Activated naive CD4-positive, alpha-beta T cell treated with anti-CD3 and anti-CD28 coated beads for 36 hours (primary cell): ENCODE measurements at regions not wholly inside any gene's neighbourhood (a gene's known extent, or its start where the extent isn't known, plus 50 kb on each side); places are given as distances from the start of the nearest gene placed in this dataset.

Source experiments
- CTCF ChIA-PET: fragments of 350-600 bp; sonication (Branson Sonifier 250); formaldehyde crosslinking; loops from one replicate; lab custom pipeline; 2021; ENCODE audit warnings: antibody characterized with exemption; lab: Charles Lee
- DNase-seq: peaks from one replicate; pipeline ENCODE4 v3.0.0-alpha.2; 2020
- H3K27ac Mint-ChIP-seq: one replicate; pipeline ENCODE4 v1.8.0; 2021; ENCODE audit warnings: mild to moderate bottlenecking, mixed read lengths
- H3K27me3 Mint-ChIP-seq: one replicate; pipeline ENCODE4 v1.8.0; 2021; ENCODE audit warnings: low read depth, mixed read lengths
- H3K36me3 Mint-ChIP-seq: one replicate; pipeline ENCODE4 v1.8.0; 2021; ENCODE audit warnings: low read depth, mixed read lengths
- H3K4me1 Mint-ChIP-seq: one replicate; pipeline ENCODE4 v1.8.0; 2021; ENCODE audit warnings: low read depth, mixed read lengths
- H3K4me3 Mint-ChIP-seq: one replicate; pipeline ENCODE4 v1.8.0; 2021; ENCODE audit warnings: mild to moderate bottlenecking, moderate library complexity, mixed read lengths
- H3K9me3 Mint-ChIP-seq: one replicate; pipeline ENCODE4 v1.8.0; 2021; ENCODE audit warnings: mixed read lengths
- intact Hi-C: fragments of 100-400 bp; cut with micrococcal nuclease; formaldehyde crosslinking; loops from one replicate; pipeline ENCODE4 v1.15.1; 2023

- peaks cover 2% of the 10 kb centered on the region for H3K9me3 Mint-ChIP-seq
- H3K27me3 Mint-ChIP-seq: no peaks in the 10 kb centered on the region
- no peak for DNase-seq
- CTCF ChIA-PET: interaction anchor here (4.0 kb wide), 1 partner anchor 187 kb away, joined by 19 read pairs; no protein-coding TSS in a partner anchor
- H3K36me3 Mint-ChIP-seq: no peaks in the 10 kb centered on the region
- no peak overlapping the region for H3K27ac Mint-ChIP-seq
- H3K4me3 Mint-ChIP-seq: no peak overlapping the region
- intact Hi-C loops: no loop called here
- peaks cover 12% of the 10 kb centered on the region for H3K4me1 Mint-ChIP-seq
Observed at GRCh38 chr2:172273910-172274571, 153.3 kb upstream of the ITGA6 start.

DNA sequence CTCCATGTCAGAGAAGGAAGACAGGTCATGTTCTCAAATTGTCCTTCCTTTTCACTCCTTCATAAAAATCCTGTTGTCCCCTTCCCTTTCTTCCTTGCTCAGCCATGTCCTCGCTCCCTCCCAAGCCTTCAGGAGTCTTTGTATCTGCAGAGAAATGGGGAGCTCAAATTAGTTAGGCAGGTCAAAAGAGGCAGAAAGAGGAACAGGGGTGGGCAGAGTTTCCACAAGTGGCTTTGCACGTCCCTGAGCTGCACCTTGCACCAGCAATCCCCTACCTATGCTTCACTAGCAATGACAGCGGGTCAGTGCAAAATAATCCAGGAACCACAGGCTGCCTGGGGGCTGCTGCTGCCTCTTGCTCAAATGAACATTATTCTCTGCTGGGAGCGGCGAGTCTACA is 152.1 kb upstream of the ITGA6 start:
- Mint-ChIP-seq H3K36me3 (no peaks in the 10 kb centered on the region), H3K27ac (no peak overlapping the region), H3K4me3 (no peak overlapping the region), H3K27me3 (no peaks in the 10 kb centered on the region), H3K9me3 (peaks cover 2% of the 10 kb centered on the region), H3K4me1 (peaks cover 12% of the 10 kb centered on the region)
- intact Hi-C loops: no loop called here
- DNase-seq: no peak
- CTCF ChIA-PET: interaction anchor here (4.0 kb wide), 1 partner anchor 186 kb away, joined by 19 read pairs; no protein-coding TSS in a partner anchor

- CTCF ChIA-PET: interaction anchor here (1.3 kb wide), 1 partner anchor 189 kb away, joined by 5 read pairs; no protein-coding TSS in a partner anchor
- H3K4me1 Mint-ChIP-seq: peaks cover 4% of the 10 kb centered on the region
- peaks cover 2% of the 10 kb centered on the region for H3K9me3 Mint-ChIP-seq
- H3K4me3 Mint-ChIP-seq: no peak overlapping the region
- no peaks in the 10 kb centered on the region for H3K36me3 Mint-ChIP-seq
- DNase-seq: peak; percentile 15
- peaks cover 3% of the 10 kb centered on the region for H3K27me3 Mint-ChIP-seq
- H3K27ac Mint-ChIP-seq: no peak overlapping the region
- intact Hi-C loops: no loop called here
Observed at GRCh38 chr2:172276961-172277360, 150.4 kb upstream of the ITGA6 start.

- CTCF ChIA-PET: interaction anchor here (0.6 kb wide), 1 partner anchor 254 kb away, joined by 3 read pairs; no protein-coding TSS in a partner anchor
- DNase-seq: no peak
- H3K4me1 Mint-ChIP-seq: peaks cover 5% of the 10 kb centered on the region
- peaks cover 3% of the 10 kb centered on the region for H3K27me3 Mint-ChIP-seq
- no peak overlapping the region for H3K27ac Mint-ChIP-seq
- no peak overlapping the region for H3K4me3 Mint-ChIP-seq
- no peaks in the 10 kb centered on the region for H3K36me3 Mint-ChIP-seq
- intact Hi-C loops: no loop called here
- peaks cover 2% of the 10 kb centered on the region for H3K9me3 Mint-ChIP-seq
Observed at GRCh38 chr2:172278667-172279066, 148.7 kb upstream of the ITGA6 start.

- intact Hi-C loops: no loop called here
- no peak overlapping the region for H3K27ac Mint-ChIP-seq
- DNase-seq: no peak
- peaks cover 2% of the 10 kb centered on the region for H3K9me3 Mint-ChIP-seq
- no peaks in the 10 kb centered on the region for H3K36me3 Mint-ChIP-seq
- CTCF ChIA-PET: interaction anchor here (0.6 kb wide), 2 partner anchors 253 to 1611 kb away, joined by 3 read pairs; no protein-coding TSS in a partner anchor
- H3K27me3 Mint-ChIP-seq: peaks cover 3% of the 10 kb centered on the region
- no peak overlapping the region for H3K4me3 Mint-ChIP-seq
- H3K4me1 Mint-ChIP-seq: peaks cover 7% of the 10 kb centered on the region
Observed at GRCh38 chr2:172279214-172279613, 148.2 kb upstream of the ITGA6 start.

GRCh38 chr2:172279813-172280212 is 147.6 kb upstream of the ITGA6 start:
- CTCF ChIA-PET: interaction anchor here (1.3 kb wide), 1 partner anchor 107 kb away, joined by 4 read pairs; no protein-coding TSS in a partner anchor
- no peak overlapping the region for H3K27ac Mint-ChIP-seq
- intact Hi-C loops: no loop called here
- H3K9me3 Mint-ChIP-seq: peaks cover 2% of the 10 kb centered on the region
- H3K36me3 Mint-ChIP-seq: no peaks in the 10 kb centered on the region
- no peak for DNase-seq
- peaks cover 3% of the 10 kb centered on the region for H3K27me3 Mint-ChIP-seq
- H3K4me1 Mint-ChIP-seq: peaks cover 11% of the 10 kb centered on the region
- no peak overlapping the region for H3K4me3 Mint-ChIP-seq

- Mint-ChIP-seq H3K27me3 (peaks cover 3% of the 10 kb centered on the region), H3K9me3 (peaks cover 2% of the 10 kb centered on the region), H3K36me3 (no peaks in the 10 kb centered on the region), H3K27ac (no peak overlapping the region), H3K4me1 (peaks cover 17% of the 10 kb centered on the region), H3K4me3 (no peak overlapping the region)
- CTCF ChIA-PET: interaction anchor here (0.7 to 1.3 kb wide), 3 partner anchors 12 to 246 kb away, joined by 3 to 4 read pairs (median 3); no protein-coding TSS in a partner anchor
- intact Hi-C loops: no loop called here
- DNase-seq: no peak
Observed at GRCh38 chr2:172280571-172281361, 146.6 kb upstream of the ITGA6 start.

DNA sequence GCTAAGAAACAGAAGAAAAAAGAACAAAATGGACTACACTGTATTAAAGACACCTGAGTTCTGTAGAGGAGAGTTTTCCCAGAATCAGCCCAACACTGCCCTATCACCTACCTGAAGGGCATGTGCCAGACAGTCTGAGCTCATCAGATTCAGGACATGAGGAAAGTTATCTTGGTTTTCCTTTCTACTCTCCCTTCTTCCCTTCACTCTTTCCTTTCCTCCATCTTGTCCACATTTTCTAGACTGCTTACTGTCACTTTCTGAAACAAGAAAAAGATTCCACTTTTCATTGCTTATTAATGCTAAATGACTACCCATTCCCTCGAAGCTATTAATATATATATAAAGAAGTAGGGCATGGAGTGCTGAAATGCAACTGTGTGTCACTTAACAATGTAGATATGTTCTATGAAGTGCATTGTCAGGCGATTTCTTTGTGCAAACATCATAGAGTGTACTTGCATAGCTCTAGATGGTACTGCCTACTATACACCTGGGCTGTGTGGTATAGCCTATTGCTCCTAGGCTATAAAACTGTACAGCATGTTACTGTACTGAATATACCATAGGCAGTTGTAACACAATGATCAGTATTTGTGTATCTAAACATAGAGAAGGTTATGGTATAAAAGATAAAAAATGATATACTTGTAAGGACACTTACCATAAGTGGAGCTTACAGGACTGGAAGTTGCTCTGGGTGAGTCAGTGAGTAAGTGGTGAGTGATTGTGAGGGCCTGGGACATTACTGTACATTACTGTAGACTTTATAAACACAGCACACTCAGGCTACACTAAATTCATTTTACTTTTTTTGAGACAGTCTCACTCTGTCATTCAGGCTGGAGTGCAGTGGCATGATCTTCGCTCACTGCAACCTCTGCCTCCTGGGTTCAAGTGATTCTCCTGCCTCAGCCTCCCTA is 145.5 kb upstream of the ITGA6 start:
- Mint-ChIP-seq H3K9me3 (peaks cover 2% of the 10 kb centered on the region), H3K36me3 (no peaks in the 10 kb centered on the region), H3K4me3 (no peak overlapping the region), H3K27ac (no peak overlapping the region), H3K27me3 (peaks cover 3% of the 10 kb centered on the region), H3K4me1 (peaks cover 27% of the 10 kb centered on the region)
- intact Hi-C loops: no loop called here
- CTCF ChIA-PET: interaction anchor here (0.9 to 1.6 kb wide), 2 partner anchors 56 to 180 kb away, joined by 3 to 5 read pairs; no protein-coding TSS in a partner anchor
- no peak for DNase-seq

GRCh38 chr2:172282944-172283343 is 144.4 kb upstream of the ITGA6 start:
- H3K27me3 Mint-ChIP-seq: peaks cover 3% of the 10 kb centered on the region
- DNase-seq: no peak
- no peak overlapping the region for H3K4me3 Mint-ChIP-seq
- no peak overlapping the region for H3K27ac Mint-ChIP-seq
- CTCF ChIA-PET: interaction anchor here (1.6 kb wide), 1 partner anchor 178 kb away, joined by 5 read pairs; no protein-coding TSS in a partner anchor
- H3K36me3 Mint-ChIP-seq: no peaks in the 10 kb centered on the region
- peaks cover 28% of the 10 kb centered on the region for H3K4me1 Mint-ChIP-seq
- intact Hi-C loops: no loop called here
- H3K9me3 Mint-ChIP-seq: no peaks in the 10 kb centered on the region

GRCh38 chr2:172283476-172283875 is 143.9 kb upstream of the ITGA6 start:
- Mint-ChIP-seq H3K9me3 (no peaks in the 10 kb centered on the region), H3K36me3 (no peaks in the 10 kb centered on the region), H3K4me3 (no peak overlapping the region), H3K27me3 (peaks cover 3% of the 10 kb centered on the region), H3K4me1 (peaks cover 28% of the 10 kb centered on the region), H3K27ac (no peak overlapping the region)
- CTCF ChIA-PET: interaction anchor here (1.6 to 2.0 kb wide), 2 partner anchors 178 kb away, joined by 5 to 12 read pairs; no protein-coding TSS in a partner anchor
- intact Hi-C loops: no loop called here
- DNase-seq: no peak

- H3K4me3 Mint-ChIP-seq: no peak overlapping the region
- DNase-seq: no peak
- intact Hi-C loops: no loop called here
- H3K27me3 Mint-ChIP-seq: peaks cover 3% of the 10 kb centered on the region
- peaks cover 31% of the 10 kb centered on the region for H3K4me1 Mint-ChIP-seq
- no peak overlapping the region for H3K27ac Mint-ChIP-seq
- CTCF ChIA-PET: interaction anchor here (2.0 kb wide), 1 partner anchor 178 kb away, joined by 12 read pairs; no protein-coding TSS in a partner anchor
- no peaks in the 10 kb centered on the region for H3K9me3 Mint-ChIP-seq
- H3K36me3 Mint-ChIP-seq: no peaks in the 10 kb centered on the region
Observed at GRCh38 chr2:172284209-172284608, 143.2 kb upstream of the ITGA6 start.
